Activated CD4-positive, alpha-beta T cell treated with anti-CD3 and anti-CD28 coated beads, Interleukin-2, amount 10 ng/mL, durations not matched to agents 24 days and 14 days (primary cell): ENCODE measurements at regions not wholly inside any gene's neighbourhood (a gene's known extent, or its start where the extent isn't known, plus 50 kb on each side); places are given as distances from the start of the nearest gene placed in this dataset.

ENCODE experiments used
- DNase-seq: peaks from one replicate; pipeline ENCODE4 v3.0.0; 2022
- H3K27ac Mint-ChIP-seq: one replicate; pipeline ENCODE4 v1.8.0; 2022; ENCODE audit warnings: mild to moderate bottlenecking, mixed read lengths
- H3K27me3 Mint-ChIP-seq: one replicate; pipeline ENCODE4 v1.8.0; 2022; ENCODE audit warnings: mixed read lengths
- H3K36me3 Mint-ChIP-seq: one replicate; pipeline ENCODE4 v1.8.0; 2022; ENCODE audit warnings: low read depth, mild to moderate bottlenecking, mixed read lengths
- H3K4me1 Mint-ChIP-seq: one replicate; pipeline ENCODE4 v1.8.0; 2021; ENCODE audit warnings: mixed read lengths
- H3K4me3 Mint-ChIP-seq: one replicate; pipeline ENCODE4 v1.8.0; 2022; ENCODE audit warnings: mild to moderate bottlenecking, moderate library complexity, mixed read lengths
- H3K9me3 Mint-ChIP-seq: one replicate; pipeline ENCODE4 v1.8.0; 2021; ENCODE audit warnings: mixed read lengths
- intact Hi-C: fragments of 100-400 bp; cut with micrococcal nuclease; formaldehyde crosslinking; loops from one replicate; pipeline ENCODE4 v1.15.1; 2023

- no peak overlapping the region for H3K27ac Mint-ChIP-seq
- H3K9me3 Mint-ChIP-seq, result peaks cover 16% of the 10 kb centered on the region
- H3K27me3 Mint-ChIP-seq, result no peaks in the 10 kb centered on the region
- no peaks in the 10 kb centered on the region for H3K4me1 Mint-ChIP-seq
- no peaks in the 10 kb centered on the region for H3K36me3 Mint-ChIP-seq
- H3K4me3 Mint-ChIP-seq, result no peak overlapping the region
- no peak for DNase-seq
- intact Hi-C loops, result no loop called here
Observed at GRCh38 chr7:153859239-153859638, 193.0 kb upstream of the DPP6 start.

- no peaks in the 10 kb centered on the region for H3K36me3 Mint-ChIP-seq
- H3K27me3 Mint-ChIP-seq, result peaks cover 15% of the 10 kb centered on the region
- H3K27ac Mint-ChIP-seq, result no peak overlapping the region
- H3K4me1 Mint-ChIP-seq, result no peaks in the 10 kb centered on the region
- peaks cover 12% of the 10 kb centered on the region for H3K9me3 Mint-ChIP-seq
- H3K4me3 Mint-ChIP-seq, result no peak overlapping the region
- no peak for DNase-seq
- intact Hi-C loops, result no loop called here
Observed at GRCh38 chr7:153886506-153887441, 165.4 kb upstream of the DPP6 start.

DNA sequence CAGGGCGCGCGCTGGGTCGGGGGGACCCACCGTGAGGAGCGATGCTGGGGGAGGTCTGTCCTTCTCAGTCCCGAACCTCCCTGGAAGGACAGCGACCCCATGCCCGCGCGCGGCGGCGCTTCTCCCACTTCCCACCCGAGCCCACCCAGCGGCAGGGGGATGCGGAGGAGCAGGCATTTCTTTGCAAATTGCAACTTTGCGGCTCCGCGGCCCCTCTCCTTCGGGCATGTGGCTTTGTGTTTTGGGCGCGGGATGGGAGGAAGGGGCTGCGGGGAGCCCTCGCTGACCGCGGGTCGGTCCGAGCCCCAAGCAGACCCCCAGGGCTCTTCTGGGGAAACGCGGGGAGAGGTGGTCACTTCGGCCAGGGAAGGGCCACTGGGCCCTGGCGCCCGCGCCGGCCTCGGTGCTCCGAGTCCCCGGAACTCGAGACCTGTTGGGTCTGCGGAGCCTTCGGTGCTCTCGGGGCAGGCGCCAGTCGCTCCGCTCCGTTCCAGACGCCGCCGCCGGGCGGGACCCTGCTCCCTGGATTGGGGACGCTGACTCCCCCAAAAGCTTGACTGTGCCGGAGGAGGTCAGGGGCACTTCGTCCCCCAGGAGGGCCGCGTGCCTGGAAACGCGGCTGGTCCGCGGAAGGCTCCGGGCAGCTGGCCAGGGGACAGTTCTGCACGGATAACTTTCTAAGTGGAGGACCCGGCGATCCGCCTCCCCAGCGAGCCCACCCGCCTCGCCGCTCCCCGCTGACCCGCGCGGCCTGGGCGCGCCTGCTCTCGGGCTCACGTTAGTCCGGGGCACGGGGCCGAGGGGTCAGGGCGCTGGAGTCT, 164.2 kb upstream of the DPP6 start:
- Mint-ChIP-seq H3K4me3 (no peak overlapping the region), H3K27ac (no peak overlapping the region), H3K4me1 (no peaks in the 10 kb centered on the region), H3K9me3 (peaks cover 7% of the 10 kb centered on the region), H3K27me3 (peaks cover 15% of the 10 kb centered on the region), H3K36me3 (no peaks in the 10 kb centered on the region)
- intact Hi-C loops, result no loop called here
- no peak for DNase-seq

DNA sequence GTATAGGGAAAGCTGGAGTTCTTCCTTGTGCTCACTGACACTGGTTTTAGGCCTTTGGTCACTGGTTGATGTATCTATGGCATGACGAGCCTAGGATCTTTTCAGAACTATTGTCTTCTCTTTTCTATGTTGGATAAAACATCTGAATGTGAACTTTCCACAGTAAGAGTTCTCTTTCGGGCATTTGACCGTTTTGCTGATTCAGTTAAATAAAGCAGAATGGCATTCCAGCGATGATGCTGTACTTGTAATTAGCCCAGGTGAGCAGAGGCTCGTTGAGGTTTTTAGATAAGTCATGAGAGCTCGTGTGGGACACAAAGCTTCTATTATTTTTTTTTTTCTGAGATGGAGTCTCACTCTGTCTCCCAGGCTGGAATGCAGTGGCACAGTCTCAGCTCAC, 160.2 kb upstream of the DPP6 start:
- DNase-seq, result no peak
- intact Hi-C loops, result no loop called here
- no peaks in the 10 kb centered on the region for H3K4me1 Mint-ChIP-seq
- H3K27ac Mint-ChIP-seq, result no peak overlapping the region
- H3K9me3 Mint-ChIP-seq, result peaks cover 3% of the 10 kb centered on the region
- no peaks in the 10 kb centered on the region for H3K36me3 Mint-ChIP-seq
- H3K27me3 Mint-ChIP-seq, result peaks cover 9% of the 10 kb centered on the region
- H3K4me3 Mint-ChIP-seq, result no peak overlapping the region

GRCh38 chr7:153902862-153903261, 149.3 kb upstream of the DPP6 start:
- intact Hi-C loops, result no loop called here
- H3K36me3 Mint-ChIP-seq, result no peaks in the 10 kb centered on the region
- no peak overlapping the region for H3K27ac Mint-ChIP-seq
- no peaks in the 10 kb centered on the region for H3K27me3 Mint-ChIP-seq
- H3K4me1 Mint-ChIP-seq, result no peaks in the 10 kb centered on the region
- peaks cover 3% of the 10 kb centered on the region for H3K9me3 Mint-ChIP-seq
- no peak for DNase-seq
- no peak overlapping the region for H3K4me3 Mint-ChIP-seq

DNA sequence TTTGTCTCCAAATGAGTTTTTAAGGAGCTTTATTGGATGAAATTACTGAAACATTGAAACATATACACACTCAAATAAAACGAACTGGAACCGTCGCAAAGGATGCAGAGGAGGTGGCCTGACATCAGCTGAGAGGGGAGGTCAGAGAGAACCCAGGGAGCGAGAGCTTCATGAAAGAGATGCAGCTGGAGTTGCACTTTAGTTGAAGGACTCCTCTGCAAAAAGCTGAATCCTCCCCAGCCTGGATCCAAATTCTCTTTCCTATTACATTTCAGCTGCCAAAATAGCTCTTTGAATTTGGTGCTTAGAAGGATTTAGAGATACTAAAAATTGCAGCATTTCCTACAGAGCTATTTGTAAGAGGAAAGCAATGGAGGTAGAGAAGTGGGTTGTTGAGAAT, 140.0 kb upstream of the DPP6 start:
- H3K27me3 Mint-ChIP-seq, result no peaks in the 10 kb centered on the region
- no peak overlapping the region for H3K27ac Mint-ChIP-seq
- intact Hi-C loops, result no loop called here
- no peaks in the 10 kb centered on the region for H3K36me3 Mint-ChIP-seq
- no peak overlapping the region for H3K4me3 Mint-ChIP-seq
- H3K4me1 Mint-ChIP-seq, result no peaks in the 10 kb centered on the region
- no peak for DNase-seq
- peaks cover 6% of the 10 kb centered on the region for H3K9me3 Mint-ChIP-seq

DNA sequence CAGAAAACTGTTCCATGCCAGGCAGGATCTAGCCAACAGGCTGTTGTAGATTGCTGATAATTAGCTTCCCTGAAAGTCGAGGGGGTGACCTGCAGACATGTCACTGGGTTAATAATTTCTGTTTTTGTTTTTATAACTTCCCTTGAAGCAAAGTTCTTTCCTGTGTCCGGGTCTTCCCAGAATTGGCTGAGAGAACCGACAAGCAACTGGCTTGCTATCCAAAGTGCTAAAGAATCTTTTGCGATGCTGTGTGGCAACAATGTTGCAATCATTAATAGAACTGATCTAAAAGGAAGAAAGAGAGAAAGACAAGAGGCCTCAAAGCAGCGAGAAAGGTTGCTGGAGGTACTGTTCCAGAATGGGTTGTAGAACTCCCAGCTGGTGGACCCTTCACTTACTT, 132.1 kb upstream of the DPP6 start:
- Mint-ChIP-seq H3K4me1 (no peaks in the 10 kb centered on the region), H3K4me3 (no peak overlapping the region), H3K9me3 (peaks cover under 1% of the 10 kb centered on the region), H3K36me3 (no peaks in the 10 kb centered on the region), H3K27me3 (no peaks in the 10 kb centered on the region), H3K27ac (no peak overlapping the region)
- intact Hi-C loops, result no loop called here
- DNase-seq, result no peak

DNA sequence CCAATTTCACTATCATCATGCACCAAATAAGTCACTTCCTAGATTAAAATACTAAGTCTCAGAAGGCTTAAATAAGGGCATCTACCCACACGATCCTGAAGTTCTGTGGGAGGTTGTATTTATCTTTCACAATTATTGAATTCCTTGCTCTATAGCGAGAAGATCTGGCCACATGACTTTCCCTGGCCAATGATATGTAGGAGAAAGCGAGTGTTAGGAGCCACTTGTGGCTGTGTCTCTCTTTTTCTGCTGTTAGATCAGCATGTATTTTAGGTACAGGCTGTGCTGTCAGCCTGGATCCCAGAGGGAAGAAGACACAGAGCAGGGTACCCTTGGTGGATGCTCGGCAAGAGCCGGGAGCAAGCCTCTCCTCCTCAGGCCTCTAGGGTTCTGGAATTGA, 131.3 kb upstream of the DPP6 start:
- intact Hi-C loops, result no loop called here
- Mint-ChIP-seq H3K27me3 (no peaks in the 10 kb centered on the region), H3K4me3 (no peak overlapping the region), H3K36me3 (no peaks in the 10 kb centered on the region), H3K27ac (no peak overlapping the region), H3K4me1 (no peaks in the 10 kb centered on the region), H3K9me3 (peaks cover 3% of the 10 kb centered on the region)
- no peak for DNase-seq

- Mint-ChIP-seq H3K27me3 (no peaks in the 10 kb centered on the region), H3K4me1 (no peaks in the 10 kb centered on the region), H3K27ac (no peak overlapping the region), H3K4me3 (no peak overlapping the region), H3K36me3 (no peaks in the 10 kb centered on the region), H3K9me3 (peaks cover 7% of the 10 kb centered on the region)
- intact Hi-C loops, result no loop called here
- no peak for DNase-seq
Observed at GRCh38 chr7:153921408-153921807, 130.8 kb upstream of the DPP6 start.

DNA sequence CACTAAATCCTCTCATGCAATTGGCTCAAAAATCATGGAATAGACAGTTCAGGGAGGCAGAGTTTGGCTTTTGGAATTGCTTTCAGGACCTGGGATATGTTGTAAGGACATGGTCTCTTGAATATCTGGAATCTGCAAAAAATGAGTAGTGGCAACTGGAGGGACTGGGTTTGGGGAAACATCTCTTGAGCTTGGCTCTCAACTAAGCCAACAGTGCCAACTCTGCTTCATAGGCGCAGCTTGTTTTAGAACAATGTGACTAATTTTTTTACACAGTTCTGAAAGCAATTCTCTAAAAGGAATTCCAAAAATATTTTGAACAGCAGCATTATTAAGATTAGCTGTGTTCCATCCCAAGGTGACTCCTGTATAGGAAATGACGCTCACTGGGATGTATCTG, 121.5 kb upstream of the DPP6 start:
- no peak for DNase-seq

DNA sequence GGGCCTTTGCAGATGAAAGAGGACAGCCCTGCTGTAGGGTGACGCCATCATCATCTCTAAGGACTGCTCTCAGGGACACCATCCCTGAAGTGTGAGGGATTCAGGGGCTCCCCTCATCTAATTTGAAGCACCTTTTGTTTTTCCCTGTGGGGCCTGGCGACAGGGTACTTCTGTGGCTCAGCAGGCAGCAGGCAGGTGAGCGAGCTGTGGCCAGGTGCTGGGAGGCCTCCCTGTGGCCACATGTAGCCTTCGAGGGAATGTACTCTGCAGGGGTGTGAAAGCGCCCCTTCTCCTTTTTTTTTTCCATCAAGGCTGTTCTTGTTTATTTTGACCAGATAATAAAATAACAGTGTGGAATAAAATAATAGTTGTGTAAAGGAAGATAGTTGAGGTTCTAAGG, 118.2 kb upstream of the DPP6 start:
- no peak for DNase-seq
- no peaks in the 10 kb centered on the region for H3K27me3 Mint-ChIP-seq
- H3K4me1 Mint-ChIP-seq, result no peaks in the 10 kb centered on the region
- H3K36me3 Mint-ChIP-seq, result no peaks in the 10 kb centered on the region
- H3K9me3 Mint-ChIP-seq, result peaks cover 9% of the 10 kb centered on the region
- intact Hi-C loops, result no loop called here
- no peak overlapping the region for H3K4me3 Mint-ChIP-seq
- no peak overlapping the region for H3K27ac Mint-ChIP-seq

More for the DNA sequence above, 121.5 kb upstream of the DPP6 start:
- Mint-ChIP-seq H3K27ac (no peak overlapping the region), H3K9me3 (peaks cover 13% of the 10 kb centered on the region), H3K4me3 (no peak overlapping the region), H3K27me3 (no peaks in the 10 kb centered on the region), H3K36me3 (no peaks in the 10 kb centered on the region), H3K4me1 (no peaks in the 10 kb centered on the region)
- intact Hi-C loops, result no loop called here

- H3K27ac Mint-ChIP-seq, result no peak overlapping the region
- no peaks in the 10 kb centered on the region for H3K36me3 Mint-ChIP-seq
- DNase-seq, result no peak
- H3K4me3 Mint-ChIP-seq, result no peak overlapping the region
- peaks cover 9% of the 10 kb centered on the region for H3K9me3 Mint-ChIP-seq
- no peaks in the 10 kb centered on the region for H3K27me3 Mint-ChIP-seq
- H3K4me1 Mint-ChIP-seq, result no peaks in the 10 kb centered on the region
- intact Hi-C loops, result no loop called here
Observed at GRCh38 chr7:153934629-153935028, 117.6 kb upstream of the DPP6 start.

- Mint-ChIP-seq H3K4me3 (no peak overlapping the region), H3K27ac (no peak overlapping the region), H3K36me3 (no peaks in the 10 kb centered on the region), H3K4me1 (no peaks in the 10 kb centered on the region), H3K9me3 (peaks cover 9% of the 10 kb centered on the region), H3K27me3 (no peaks in the 10 kb centered on the region)
- intact Hi-C loops, result no loop called here
- DNase-seq, result no peak
Observed at GRCh38 chr7:153935095-153935494, 117.1 kb upstream of the DPP6 start.

GRCh38 chr7:153938451-153938850, 113.7 kb upstream of the DPP6 start:
- peaks cover 3% of the 10 kb centered on the region for H3K9me3 Mint-ChIP-seq
- no peaks in the 10 kb centered on the region for H3K4me1 Mint-ChIP-seq
- no peak overlapping the region for H3K27ac Mint-ChIP-seq
- intact Hi-C loops, result no loop called here
- H3K27me3 Mint-ChIP-seq, result no peaks in the 10 kb centered on the region
- DNase-seq, result no peak
- no peaks in the 10 kb centered on the region for H3K36me3 Mint-ChIP-seq
- no peak overlapping the region for H3K4me3 Mint-ChIP-seq
